ENCODE measurements at regions not wholly inside any gene's neighbourhood (a gene's known extent, or its start where the extent isn't known, plus 50 kb on each side); places are given as distances from the start of the nearest gene placed in this dataset.

GRCh38 chr6:4565301-4566250 is 210.6 kb upstream of the CDYL start:
- no peak overlapping the region for H3K4me3 Mint-ChIP-seq
- no peaks in the 10 kb centered on the region for H3K4me1 Mint-ChIP-seq
- peaks cover 52% of the 10 kb centered on the region for H3K27me3 Mint-ChIP-seq
- ATAC-seq (replicated peaks; ENCODE audit: extremely low read depth, poor library complexity, severe bottlenecking), result no peak
- no peak overlapping the region for H3K27ac Mint-ChIP-seq (ENCODE audit: low read depth)
- H3K9me3 Mint-ChIP-seq, result peaks cover 3% of the 10 kb centered on the region
- H3K36me3 Mint-ChIP-seq (ENCODE audit: insufficient read depth), result no peaks in the 10 kb centered on the region
- DNase-seq (ENCODE audit: low spot score in 2 of 2), result no peak

GRCh38 chr6:4564801-4565271 is 211.4 kb upstream of the CDYL start:
- Mint-ChIP-seq H3K27me3 (peaks cover 57% of the 10 kb centered on the region), H3K36me3 (ENCODE audit: insufficient read depth) (no peaks in the 10 kb centered on the region), H3K4me3 (no peak overlapping the region), H3K4me1 (no peaks in the 10 kb centered on the region), H3K9me3 (no peaks in the 10 kb centered on the region), H3K27ac (ENCODE audit: low read depth) (no peak overlapping the region)
- DNase-seq (ENCODE audit: low spot score in 2 of 2) (no peak), ATAC-seq (replicated peaks; ENCODE audit: extremely low read depth, poor library complexity, severe bottlenecking) (no peak)

GRCh38 chr6:4563877-4564276 is 212.3 kb upstream of the CDYL start:
- Mint-ChIP-seq H3K27me3 (peaks cover 57% of the 10 kb centered on the region), H3K9me3 (no peaks in the 10 kb centered on the region), H3K4me3 (no peak overlapping the region), H3K36me3 (ENCODE audit: insufficient read depth) (no peaks in the 10 kb centered on the region), H3K4me1 (no peaks in the 10 kb centered on the region), H3K27ac (ENCODE audit: low read depth) (no peak overlapping the region)
- DNase-seq (ENCODE audit: low spot score in 2 of 2) (no peak), ATAC-seq (replicated peaks; ENCODE audit: extremely low read depth, poor library complexity, severe bottlenecking) (no peak)

GRCh38 chr6:4563156-4563555 is 213.0 kb upstream of the CDYL start:
- H3K36me3 Mint-ChIP-seq (ENCODE audit: insufficient read depth), result no peaks in the 10 kb centered on the region
- no peaks in the 10 kb centered on the region for H3K4me1 Mint-ChIP-seq
- ATAC-seq (replicated peaks; ENCODE audit: extremely low read depth, poor library complexity, severe bottlenecking) (no peak), DNase-seq (ENCODE audit: low spot score in 2 of 2) (no peak)
- peaks cover 57% of the 10 kb centered on the region for H3K27me3 Mint-ChIP-seq
- H3K27ac Mint-ChIP-seq (ENCODE audit: low read depth), result no peak overlapping the region
- no peaks in the 10 kb centered on the region for H3K9me3 Mint-ChIP-seq
- no peak overlapping the region for H3K4me3 Mint-ChIP-seq

- DNase-seq (ENCODE audit: low spot score in 2 of 2) (no peak), ATAC-seq (replicated peaks; ENCODE audit: extremely low read depth, poor library complexity, severe bottlenecking) (no peak)
- no peak overlapping the region for H3K4me3 Mint-ChIP-seq
- no peaks in the 10 kb centered on the region for H3K9me3 Mint-ChIP-seq
- no peaks in the 10 kb centered on the region for H3K4me1 Mint-ChIP-seq
- H3K27me3 Mint-ChIP-seq, result peaks cover 46% of the 10 kb centered on the region
- H3K36me3 Mint-ChIP-seq (ENCODE audit: insufficient read depth), result no peaks in the 10 kb centered on the region
- H3K27ac Mint-ChIP-seq (ENCODE audit: low read depth), result no peak overlapping the region
These were observed 214.3 kb upstream of the CDYL start for GRCh38 chr6:4561773-4562400.

GRCh38 chr6:4561078-4561435 is 215.1 kb upstream of the CDYL start:
- no peak overlapping the region for H3K27ac Mint-ChIP-seq (ENCODE audit: low read depth)
- no peak for ATAC-seq (replicated peaks; ENCODE audit: extremely low read depth, poor library complexity, severe bottlenecking)
- peaks cover 38% of the 10 kb centered on the region for H3K27me3 Mint-ChIP-seq
- H3K4me1 Mint-ChIP-seq, result no peaks in the 10 kb centered on the region
- H3K9me3 Mint-ChIP-seq, result no peaks in the 10 kb centered on the region
- DNase-seq (ENCODE audit: low spot score in 2 of 2), result no peak
- no peak overlapping the region for H3K4me3 Mint-ChIP-seq
- H3K36me3 Mint-ChIP-seq (ENCODE audit: insufficient read depth), result no peaks in the 10 kb centered on the region

- H3K27ac Mint-ChIP-seq (ENCODE audit: low read depth), result no peak overlapping the region
- H3K9me3 Mint-ChIP-seq, result no peaks in the 10 kb centered on the region
- DNase-seq (ENCODE audit: low spot score in 2 of 2) (no peak), ATAC-seq (replicated peaks; ENCODE audit: extremely low read depth, poor library complexity, severe bottlenecking) (no peak)
- no peaks in the 10 kb centered on the region for H3K36me3 Mint-ChIP-seq (ENCODE audit: insufficient read depth)
- H3K27me3 Mint-ChIP-seq, result peaks cover 34% of the 10 kb centered on the region
- no peaks in the 10 kb centered on the region for H3K4me1 Mint-ChIP-seq
- no peak overlapping the region for H3K4me3 Mint-ChIP-seq
These were observed 215.8 kb upstream of the CDYL start for GRCh38 chr6:4560221-4561077.

- no peaks in the 10 kb centered on the region for H3K36me3 Mint-ChIP-seq (ENCODE audit: insufficient read depth)
- H3K4me3 Mint-ChIP-seq, result no peak overlapping the region
- H3K4me1 Mint-ChIP-seq, result no peaks in the 10 kb centered on the region
- H3K27me3 Mint-ChIP-seq, result peaks cover 34% of the 10 kb centered on the region
- no peak for DNase-seq (ENCODE audit: low spot score in 2 of 2)
- H3K9me3 Mint-ChIP-seq, result no peaks in the 10 kb centered on the region
- H3K27ac Mint-ChIP-seq (ENCODE audit: low read depth), result no peak overlapping the region
- no peak for ATAC-seq (replicated peaks; ENCODE audit: extremely low read depth, poor library complexity, severe bottlenecking)
These were observed 216.8 kb upstream of the CDYL start for GRCh38 chr6:4559281-4559875.

- Mint-ChIP-seq H3K4me1 (peaks cover 8% of the 10 kb centered on the region), H3K27ac (ENCODE audit: low read depth) (no peak overlapping the region), H3K27me3 (peaks cover 42% of the 10 kb centered on the region), H3K36me3 (ENCODE audit: insufficient read depth) (no peaks in the 10 kb centered on the region), H3K9me3 (no peaks in the 10 kb centered on the region), H3K4me3 (no peak overlapping the region)
- DNase-seq (ENCODE audit: low spot score in 2 of 2) (no peak), ATAC-seq (replicated peaks; ENCODE audit: extremely low read depth, poor library complexity, severe bottlenecking) (no peak)
These were observed 221.6 kb upstream of the CDYL start for GRCh38 chr6:4554645-4555044.

- no peaks in the 10 kb centered on the region for H3K36me3 Mint-ChIP-seq (ENCODE audit: insufficient read depth)
- no peaks in the 10 kb centered on the region for H3K9me3 Mint-ChIP-seq
- ATAC-seq (replicated peaks; ENCODE audit: extremely low read depth, poor library complexity, severe bottlenecking) (no peak), DNase-seq (ENCODE audit: low spot score in 2 of 2) (no peak)
- peaks cover 8% of the 10 kb centered on the region for H3K4me1 Mint-ChIP-seq
- H3K27me3 Mint-ChIP-seq, result peaks cover 42% of the 10 kb centered on the region
- no peak overlapping the region for H3K27ac Mint-ChIP-seq (ENCODE audit: low read depth)
- H3K4me3 Mint-ChIP-seq, result no peak overlapping the region
These were observed 222.8 kb upstream of the CDYL start for GRCh38 chr6:4553387-4553786.

- Mint-ChIP-seq H3K9me3 (no peaks in the 10 kb centered on the region), H3K27me3 (peaks cover 67% of the 10 kb centered on the region), H3K4me3 (no peak overlapping the region), H3K27ac (ENCODE audit: low read depth) (no peak overlapping the region), H3K4me1 (peaks cover 8% of the 10 kb centered on the region), H3K36me3 (ENCODE audit: insufficient read depth) (no peaks in the 10 kb centered on the region)
- DNase-seq (ENCODE audit: low spot score in 2 of 2), result no peak
- ATAC-seq (replicated peaks; ENCODE audit: extremely low read depth, poor library complexity, severe bottlenecking), result no peak
These were observed 226.0 kb upstream of the CDYL start for GRCh38 chr6:4550227-4550597.

- peaks cover 8% of the 10 kb centered on the region for H3K4me1 Mint-ChIP-seq
- no peak overlapping the region for H3K27ac Mint-ChIP-seq (ENCODE audit: low read depth)
- no peaks in the 10 kb centered on the region for H3K36me3 Mint-ChIP-seq (ENCODE audit: insufficient read depth)
- no peak overlapping the region for H3K4me3 Mint-ChIP-seq
- H3K9me3 Mint-ChIP-seq, result no peaks in the 10 kb centered on the region
- H3K27me3 Mint-ChIP-seq, result peaks cover 67% of the 10 kb centered on the region
- ATAC-seq (replicated peaks; ENCODE audit: extremely low read depth, poor library complexity, severe bottlenecking), result no peak
- no peak for DNase-seq (ENCODE audit: low spot score in 2 of 2)
These were observed 226.5 kb upstream of the CDYL start for GRCh38 chr6:4549556-4550226.
